ENCODE measurements at regions not wholly inside any gene's neighbourhood (a gene's known extent, or its start where the extent isn't known, plus 50 kb on each side); places are given as distances from the start of the nearest gene placed in this dataset.

DNA sequence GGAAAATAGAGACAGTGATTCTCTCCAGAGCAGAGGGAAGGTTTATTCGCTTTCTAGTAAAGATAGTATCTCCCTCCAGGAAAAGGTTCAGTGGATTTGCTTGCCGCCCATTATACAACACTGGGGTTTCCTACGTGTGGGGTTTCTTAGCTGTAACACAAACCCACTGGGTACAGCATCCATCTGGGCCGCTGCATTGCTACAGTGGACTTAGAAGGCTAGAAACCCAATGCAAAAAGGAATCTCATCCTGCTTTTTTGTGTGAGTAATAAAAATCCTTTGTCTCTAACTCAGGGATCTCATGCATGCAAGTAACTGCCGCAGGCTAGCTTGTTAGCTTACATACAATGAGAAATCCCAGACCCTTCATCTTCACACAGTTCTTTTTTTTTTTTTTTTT is 67.1 kb upstream of the BCL2L14 start:
- intact Hi-C loops (cut with DNase I, micrococcal nuclease): loop anchor here in 1 of 2 experiments (10.0 kb wide), 1 partner anchor 49 kb away; no protein-coding TSS in a partner anchor
- Histone ChIP-seq H3K4me3 (ENCODE audit: low read length) (no peak overlapping the region), H3K36me3 (ENCODE audit: insufficient read depth, low read length) (no peaks in the 10 kb centered on the region), H3K27me3 (ENCODE audit: control insufficient read depth in 1 of 2, insufficient read depth in 2 of 2, low read length in 2 of 2) (no peaks in the 10 kb centered on the region), H3K9me3 (ENCODE audit: control insufficient read depth in 1 of 2, insufficient read depth in 1 of 2, low read length in 2 of 2) (peaks cover 0 to 3% of the 10 kb centered on the region in 2 experiments), H3K27ac (ENCODE audit: low read depth in 1 of 2, low read length in 2 of 2) (no peak overlapping the region), H3K4me1 (ENCODE audit: insufficient read depth, low read length) (peaks cover 42% of the 10 kb centered on the region)
- H3K27ac Mint-ChIP-seq: no peak overlapping the region
- CTCF ChIA-PET: interaction anchor here (2.9 kb wide), 1 partner anchor 29 kb away, joined by 11 read pairs; no protein-coding TSS in a partner anchor
- no peaks in the 10 kb centered on the region for H3K27me3 Mint-ChIP-seq
- POLR2A ChIA-PET: interaction anchor here (1.0 kb wide), 1 partner anchor 22 kb away, joined by 3 read pairs; no protein-coding TSS in a partner anchor
- no peak overlapping the region for H3K4me3 Mint-ChIP-seq
- peaks cover 68% of the 10 kb centered on the region for H3K4me1 Mint-ChIP-seq (ENCODE audit: low read depth)
- ATAC-seq (ENCODE audit: poor library complexity) (no peak), DNase-seq (no peak)
- TF ChIP-seq, protein P1, sequence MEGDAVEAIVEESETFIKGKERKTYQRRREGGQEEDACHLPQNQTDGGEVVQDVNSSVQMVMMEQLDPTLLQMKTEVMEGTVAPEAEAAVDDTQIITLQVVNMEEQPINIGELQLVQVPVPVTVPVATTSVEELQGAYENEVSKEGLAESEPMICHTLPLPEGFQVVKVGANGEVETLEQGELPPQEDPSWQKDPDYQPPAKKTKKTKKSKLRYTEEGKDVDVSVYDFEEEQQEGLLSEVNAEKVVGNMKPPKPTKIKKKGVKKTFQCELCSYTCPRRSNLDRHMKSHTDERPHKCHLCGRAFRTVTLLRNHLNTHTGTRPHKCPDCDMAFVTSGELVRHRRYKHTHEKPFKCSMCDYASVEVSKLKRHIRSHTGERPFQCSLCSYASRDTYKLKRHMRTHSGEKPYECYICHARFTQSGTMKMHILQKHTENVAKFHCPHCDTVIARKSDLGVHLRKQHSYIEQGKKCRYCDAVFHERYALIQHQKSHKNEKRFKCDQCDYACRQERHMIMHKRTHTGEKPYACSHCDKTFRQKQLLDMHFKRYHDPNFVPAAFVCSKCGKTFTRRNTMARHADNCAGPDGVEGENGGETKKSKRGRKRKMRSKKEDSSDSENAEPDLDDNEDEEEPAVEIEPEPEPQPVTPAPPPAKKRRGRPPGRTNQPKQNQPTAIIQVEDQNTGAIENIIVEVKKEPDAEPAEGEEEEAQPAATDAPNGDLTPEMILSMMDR (IDR thresholded peaks at IDR 0.05): no peak
- peaks cover 2% of the 10 kb centered on the region for H3K9me3 Mint-ChIP-seq
- H3K36me3 Mint-ChIP-seq (ENCODE audit: low read depth): peaks cover 6% of the 10 kb centered on the region

DNA sequence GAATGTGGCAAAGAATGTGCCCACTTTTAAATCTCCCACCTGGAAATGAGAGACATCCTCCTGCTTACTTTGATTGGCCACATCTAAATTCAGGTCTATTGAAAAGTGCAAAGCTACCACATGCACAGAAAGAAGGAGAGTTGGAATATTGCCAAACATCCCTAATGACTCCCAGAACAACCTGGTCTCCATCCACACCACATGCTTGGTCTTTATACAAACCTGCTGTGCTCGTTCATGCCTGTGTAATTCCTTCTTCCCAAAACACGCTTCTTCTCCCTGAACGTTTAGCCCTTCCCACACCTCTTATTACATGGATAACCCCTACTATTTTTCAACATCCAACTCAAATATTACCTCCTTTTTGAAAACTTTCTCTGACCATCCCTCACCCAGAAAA is 66.2 kb upstream of the BCL2L14 start:
- H3K4me1 ChIP-seq (ENCODE audit: insufficient read depth, low read length): peaks cover 42% of the 10 kb centered on the region
- Mint-ChIP-seq H3K27ac (peak overlapping the region; percentile 12), H3K4me1 (ENCODE audit: low read depth) (peaks cover 70% of the 10 kb centered on the region), H3K27me3 (no peaks in the 10 kb centered on the region), H3K9me3 (no peaks in the 10 kb centered on the region), H3K4me3 (no peak overlapping the region), H3K36me3 (ENCODE audit: low read depth) (no peaks in the 10 kb centered on the region)
- H3K4me3 ChIP-seq (ENCODE audit: low read length): no peak overlapping the region
- no peak for ATAC-seq (ENCODE audit: poor library complexity)
- ChIA-PET POLR2A (interaction anchor here (1.0 kb wide), 1 partner anchor 23 kb away, joined by 3 read pairs; no protein-coding TSS in a partner anchor), CTCF (no interaction called here)
- no peak overlapping the region for H3K27ac ChIP-seq (ENCODE audit: low read depth in 1 of 2, low read length in 2 of 2)
- intact Hi-C loops (cut with DNase I, micrococcal nuclease): loop anchor here in 1 of 2 experiments (10.0 kb wide), 1 partner anchor 50 kb away; no protein-coding TSS in a partner anchor
- no peaks in the 10 kb centered on the region for H3K36me3 ChIP-seq (ENCODE audit: insufficient read depth, low read length)
- peaks cover 0 to 3% of the 10 kb centered on the region in 2 experiments for H3K9me3 ChIP-seq (ENCODE audit: control insufficient read depth in 1 of 2, insufficient read depth in 1 of 2, low read length in 2 of 2)
- no peaks in the 10 kb centered on the region for H3K27me3 ChIP-seq (ENCODE audit: control insufficient read depth in 1 of 2, insufficient read depth in 2 of 2, low read length in 2 of 2)
- TF ChIP-seq, protein P1 (IDR thresholded peaks at IDR 0.05): no peak
- no peak for DNase-seq

DNA sequence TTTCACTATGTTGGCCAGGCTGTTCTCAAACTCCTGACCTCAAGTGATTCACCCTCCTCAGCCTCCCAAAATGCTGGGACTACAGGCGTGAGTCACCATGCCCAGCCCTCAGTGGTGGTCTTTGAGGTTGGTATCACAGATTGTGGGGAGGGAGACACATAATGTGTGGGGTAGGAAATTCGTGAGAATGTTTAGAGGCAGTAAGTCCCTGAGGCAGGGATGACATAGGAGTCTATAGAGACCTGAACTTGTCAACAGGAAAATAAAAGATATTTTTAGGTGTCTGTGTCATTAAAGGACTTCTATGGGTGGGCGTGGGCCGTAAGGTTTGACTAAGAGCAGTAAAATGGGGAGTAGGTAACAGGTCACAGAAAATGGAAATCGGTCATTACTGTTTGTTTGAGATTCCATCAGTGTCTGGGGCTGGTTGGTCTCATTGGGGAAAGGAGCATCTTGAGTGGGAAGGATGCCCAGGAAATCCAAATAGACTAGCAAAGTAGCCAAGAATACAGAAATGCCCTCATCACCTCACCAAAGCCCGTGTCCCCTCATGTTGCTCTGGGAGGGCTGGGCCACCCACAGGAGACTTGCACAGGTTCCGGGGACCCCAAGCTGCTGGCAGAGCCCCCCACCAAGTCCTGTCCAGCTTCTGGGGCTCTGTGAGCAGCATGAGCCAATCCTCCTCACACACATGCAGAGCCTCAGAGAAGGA is 63.6 kb upstream of the BCL2L14 start:
- H3K9me3 Mint-ChIP-seq: no peaks in the 10 kb centered on the region
- H3K4me3 Mint-ChIP-seq: peak overlapping the region; percentile 48
- ATAC-seq (ENCODE audit: poor library complexity) (no peak), DNase-seq (peak in 11 of 14 experiments; percentile 16 to 72 (median 44))
- H3K36me3 ChIP-seq (ENCODE audit: insufficient read depth, low read length): no peaks in the 10 kb centered on the region
- H3K36me3 Mint-ChIP-seq (ENCODE audit: low read depth): no peaks in the 10 kb centered on the region
- ChIA-PET CTCF (interaction anchor here (3.6 to 4.5 kb wide), 2 partner anchors 23 to 25 kb away, joined by 28 to 29 read pairs; no protein-coding TSS in a partner anchor), POLR2A (interaction anchor here (0.6 to 1.4 kb wide), 8 partner anchors 9 to 358 kb away, joined by 3 to 6 read pairs (median 4); partner anchors contain the start of genes BORCS5 and ETV6)
- H3K27ac ChIP-seq (ENCODE audit: low read depth in 1 of 2, low read length in 2 of 2): peak overlapping the region; percentile 74 to 76
- no peak overlapping the region for H3K4me3 ChIP-seq (ENCODE audit: low read length)
- H3K9me3 ChIP-seq (ENCODE audit: control insufficient read depth in 1 of 2, insufficient read depth in 1 of 2, low read length in 2 of 2): no peaks in the 10 kb centered on the region
- TF ChIP-seq, protein P1 (IDR thresholded peaks at IDR 0.05): no peak
- intact Hi-C loops (cut with DNase I, micrococcal nuclease): loop anchor here in 1 of 2 experiments (5.0 to 10.0 kb wide), 2 partner anchors 52 to 355 kb away; no protein-coding TSS in a partner anchor
- no peaks in the 10 kb centered on the region for H3K27me3 ChIP-seq (ENCODE audit: control insufficient read depth in 1 of 2, insufficient read depth in 2 of 2, low read length in 2 of 2)
- peaks cover 61% of the 10 kb centered on the region for H3K4me1 ChIP-seq (ENCODE audit: insufficient read depth, low read length)
- peak overlapping the region; percentile 96 for H3K27ac Mint-ChIP-seq
- H3K27me3 Mint-ChIP-seq: no peaks in the 10 kb centered on the region
- peaks cover 84% of the 10 kb centered on the region for H3K4me1 Mint-ChIP-seq (ENCODE audit: low read depth)

Data from CD4-positive, alpha-beta T cell (primary cell).